ENCODE measurements at regions not wholly inside any gene's neighbourhood (a gene's known extent, or its start where the extent isn't known, plus 50 kb on each side); places are given as distances from the start of the nearest gene placed in this dataset.

DNA sequence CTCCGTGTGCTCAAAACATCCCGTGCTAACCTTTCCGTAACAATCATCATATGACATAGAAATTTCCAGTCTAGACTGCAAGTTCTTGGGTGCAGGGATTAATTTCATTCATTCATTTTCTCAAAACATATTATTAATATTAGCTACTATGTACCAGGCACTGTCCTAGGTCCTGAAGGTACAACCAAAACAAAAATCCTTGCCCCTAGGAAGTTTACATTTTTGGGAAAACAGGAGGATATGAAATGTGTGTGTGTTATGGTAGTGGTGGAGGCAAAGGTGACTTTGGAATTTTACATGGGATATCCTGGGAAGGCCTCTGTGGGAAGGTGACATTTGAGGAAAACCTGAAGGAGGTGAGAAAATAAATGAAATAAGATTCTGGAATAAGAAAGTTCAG lies 222.6 kb downstream of the LRRC3B start:
- POLR2A ChIA-PET: no interaction called here
- TF ChIP-seq, protein P1, sequence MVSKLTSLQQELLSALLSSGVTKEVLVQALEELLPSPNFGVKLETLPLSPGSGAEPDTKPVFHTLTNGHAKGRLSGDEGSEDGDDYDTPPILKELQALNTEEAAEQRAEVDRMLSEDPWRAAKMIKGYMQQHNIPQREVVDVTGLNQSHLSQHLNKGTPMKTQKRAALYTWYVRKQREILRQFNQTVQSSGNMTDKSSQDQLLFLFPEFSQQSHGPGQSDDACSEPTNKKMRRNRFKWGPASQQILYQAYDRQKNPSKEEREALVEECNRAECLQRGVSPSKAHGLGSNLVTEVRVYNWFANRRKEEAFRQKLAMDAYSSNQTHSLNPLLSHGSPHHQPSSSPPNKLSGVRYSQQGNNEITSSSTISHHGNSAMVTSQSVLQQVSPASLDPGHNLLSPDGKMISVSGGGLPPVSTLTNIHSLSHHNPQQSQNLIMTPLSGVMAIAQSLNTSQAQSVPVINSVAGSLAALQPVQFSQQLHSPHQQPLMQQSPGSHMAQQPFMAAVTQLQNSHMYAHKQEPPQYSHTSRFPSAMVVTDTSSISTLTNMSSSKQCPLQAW (CRISPR knock-in tag; IDR thresholded peaks at IDR 0.05): no peak
- TF ChIP-seq, protein P2, sequence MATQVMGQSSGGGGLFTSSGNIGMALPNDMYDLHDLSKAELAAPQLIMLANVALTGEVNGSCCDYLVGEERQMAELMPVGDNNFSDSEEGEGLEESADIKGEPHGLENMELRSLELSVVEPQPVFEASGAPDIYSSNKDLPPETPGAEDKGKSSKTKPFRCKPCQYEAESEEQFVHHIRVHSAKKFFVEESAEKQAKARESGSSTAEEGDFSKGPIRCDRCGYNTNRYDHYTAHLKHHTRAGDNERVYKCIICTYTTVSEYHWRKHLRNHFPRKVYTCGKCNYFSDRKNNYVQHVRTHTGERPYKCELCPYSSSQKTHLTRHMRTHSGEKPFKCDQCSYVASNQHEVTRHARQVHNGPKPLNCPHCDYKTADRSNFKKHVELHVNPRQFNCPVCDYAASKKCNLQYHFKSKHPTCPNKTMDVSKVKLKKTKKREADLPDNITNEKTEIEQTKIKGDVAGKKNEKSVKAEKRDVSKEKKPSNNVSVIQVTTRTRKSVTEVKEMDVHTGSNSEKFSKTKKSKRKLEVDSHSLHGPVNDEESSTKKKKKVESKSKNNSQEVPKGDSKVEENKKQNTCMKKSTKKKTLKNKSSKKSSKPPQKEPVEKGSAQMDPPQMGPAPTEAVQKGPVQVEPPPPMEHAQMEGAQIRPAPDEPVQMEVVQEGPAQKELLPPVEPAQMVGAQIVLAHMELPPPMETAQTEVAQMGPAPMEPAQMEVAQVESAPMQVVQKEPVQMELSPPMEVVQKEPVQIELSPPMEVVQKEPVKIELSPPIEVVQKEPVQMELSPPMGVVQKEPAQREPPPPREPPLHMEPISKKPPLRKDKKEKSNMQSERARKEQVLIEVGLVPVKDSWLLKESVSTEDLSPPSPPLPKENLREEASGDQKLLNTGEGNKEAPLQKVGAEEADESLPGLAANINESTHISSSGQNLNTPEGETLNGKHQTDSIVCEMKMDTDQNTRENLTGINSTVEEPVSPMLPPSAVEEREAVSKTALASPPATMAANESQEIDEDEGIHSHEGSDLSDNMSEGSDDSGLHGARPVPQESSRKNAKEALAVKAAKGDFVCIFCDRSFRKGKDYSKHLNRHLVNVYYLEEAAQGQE (IDR thresholded peaks at IDR 0.05; ENCODE audit: borderline replicate concordance in 1 of 2, low read depth in 1 of 2, low read length in 2 of 2): 0 out of 4 replicates have a peak, but pooled peaks of 1 of the 2 experiments have one; percentile 13
- ATAC-seq (no peak), DNase-seq (ENCODE audit: low spot score) (no peak), FAIRE-seq (no peak)
- Histone ChIP-seq H3K4me3 (replicated peaks in 1 of 3; ENCODE audit: insufficient read depth in 1 of 3, low read depth in 2 of 3, low read length in 3 of 3) (no peak overlapping the region), H3K27me3 (ENCODE audit: control insufficient read depth in 1 of 2, insufficient read depth in 2 of 2, low read length in 2 of 2) (no peaks in the 10 kb centered on the region), H3K79me2 (ENCODE audit: insufficient read depth, low read length) (no peaks in the 10 kb centered on the region), H3K9ac (ENCODE audit: insufficient read depth, low read depth, low read length) (no peak overlapping the region), H3K4me1 (ENCODE audit: insufficient read depth, low read length) (no peaks in the 10 kb centered on the region), H3K4me2 (ENCODE audit: low read depth, low read length) (no peak overlapping the region), H3K36me3 (replicated peaks in 1 of 2; ENCODE audit: control insufficient read depth in 1 of 2, insufficient read depth in 2 of 2, low read length in 2 of 2) (no peaks in the 10 kb centered on the region), H3K27ac (ENCODE audit: extremely low read length, insufficient read depth, low read length) (no peak overlapping the region), H3K9me3 (ENCODE audit: low read length) (no peaks in the 10 kb centered on the region), H4K20me1 (ENCODE audit: insufficient read depth, low read length) (no peaks in the 10 kb centered on the region), H2AFZ (ENCODE audit: low read length) (no peak overlapping the region)
- BruUV-seq (replicated peaks): no TSS peak
- 47% methylated on average over 3 of the region's 3 CpGs for WGBS (ENCODE audit: low lambda C conversion rate)
- in situ Hi-C loops (cut with HindIII; ENCODE audit: extremely low pct_ligation_motif_present, low pct_unique_long_range_greater_than_20kb): no loop called here
- CTCF ChIA-PET (ENCODE audit: low intra/inter-chr PET ratio, low total read pairs): no interaction called here
- intact Hi-C loops (cut with micrococcal nuclease; ENCODE audit: unreplicated experiment): no loop called here

DNA sequence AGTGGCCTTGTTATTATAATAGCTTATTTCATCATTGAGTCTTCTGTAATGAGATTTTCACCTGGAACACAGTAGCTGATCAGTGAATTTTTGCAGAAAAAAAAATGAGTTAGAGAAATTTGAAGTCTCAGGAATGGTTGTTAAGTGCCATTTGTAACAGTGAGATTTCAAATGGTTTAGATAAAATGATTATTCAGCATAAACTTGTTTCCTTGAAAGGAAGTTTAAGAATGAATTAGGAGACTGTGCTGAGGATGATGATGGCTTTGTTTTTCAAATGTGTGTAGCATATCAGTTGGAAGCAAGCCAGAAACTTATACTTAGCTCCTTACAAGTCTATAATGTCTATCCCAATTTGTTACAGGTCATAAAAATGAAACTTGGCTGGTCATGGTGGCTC lies 225.1 kb downstream of the LRRC3B start:
- in situ Hi-C loops (cut with HindIII; ENCODE audit: extremely low pct_ligation_motif_present, low pct_unique_long_range_greater_than_20kb): no loop called here
- BruUV-seq (replicated peaks): no TSS peak
- TF ChIP-seq MAFF (IDR thresholded peaks at IDR 0.05; ENCODE audit: low read depth, low read length) (peak; percentile 92), FOXM1 (CRISPR knock-in tag; IDR thresholded peaks at IDR 0.05) (no peak), MAFK (conservative IDR thresholded peaks at IDR 0.05 in 1 of 2, IDR thresholded peaks at IDR 0.05 in 1 of 2; ENCODE audit: low read length in 2 of 2) (peak; percentile 89 to 91)

More for the DNA sequence above, 225.1 kb downstream of the LRRC3B start:
- no peaks in the 10 kb centered on the region for H4K20me1 ChIP-seq (ENCODE audit: insufficient read depth, low read length)
- no peak overlapping the region for H3K9ac ChIP-seq (ENCODE audit: insufficient read depth, low read depth, low read length)
- ATAC-seq (no peak), FAIRE-seq (no peak), DNase-seq (ENCODE audit: low spot score) (no peak)
- no peaks in the 10 kb centered on the region for H3K27me3 ChIP-seq (ENCODE audit: control insufficient read depth in 1 of 2, insufficient read depth in 2 of 2, low read length in 2 of 2)
- POLR2A ChIA-PET: no interaction called here
- no peak overlapping the region for H3K4me3 ChIP-seq (replicated peaks in 1 of 3; ENCODE audit: insufficient read depth in 1 of 3, low read depth in 2 of 3, low read length in 3 of 3)
- H3K36me3 ChIP-seq (replicated peaks in 1 of 2; ENCODE audit: control insufficient read depth in 1 of 2, insufficient read depth in 2 of 2, low read length in 2 of 2): no peaks in the 10 kb centered on the region
- H3K27ac ChIP-seq (ENCODE audit: extremely low read length, insufficient read depth, low read length): no peak overlapping the region
- intact Hi-C loops (cut with micrococcal nuclease; ENCODE audit: unreplicated experiment): no loop called here
- no peaks in the 10 kb centered on the region for H3K4me1 ChIP-seq (ENCODE audit: insufficient read depth, low read length)
- no peaks in the 10 kb centered on the region for H3K9me3 ChIP-seq (ENCODE audit: low read length)
- H3K4me2 ChIP-seq (ENCODE audit: low read depth, low read length): no peak overlapping the region
- CTCF ChIA-PET (ENCODE audit: low intra/inter-chr PET ratio, low total read pairs): no interaction called here
- no peaks in the 10 kb centered on the region for H3K79me2 ChIP-seq (ENCODE audit: insufficient read depth, low read length)
- no peak overlapping the region for H2AFZ ChIP-seq (ENCODE audit: low read length)

All from HepG2 (cell line).